ENCODE measurements at regions not wholly inside any gene's neighbourhood (a gene's known extent, or its start where the extent isn't known, plus 50 kb on each side); places are given as distances from the start of the nearest gene placed in this dataset.

DNA sequence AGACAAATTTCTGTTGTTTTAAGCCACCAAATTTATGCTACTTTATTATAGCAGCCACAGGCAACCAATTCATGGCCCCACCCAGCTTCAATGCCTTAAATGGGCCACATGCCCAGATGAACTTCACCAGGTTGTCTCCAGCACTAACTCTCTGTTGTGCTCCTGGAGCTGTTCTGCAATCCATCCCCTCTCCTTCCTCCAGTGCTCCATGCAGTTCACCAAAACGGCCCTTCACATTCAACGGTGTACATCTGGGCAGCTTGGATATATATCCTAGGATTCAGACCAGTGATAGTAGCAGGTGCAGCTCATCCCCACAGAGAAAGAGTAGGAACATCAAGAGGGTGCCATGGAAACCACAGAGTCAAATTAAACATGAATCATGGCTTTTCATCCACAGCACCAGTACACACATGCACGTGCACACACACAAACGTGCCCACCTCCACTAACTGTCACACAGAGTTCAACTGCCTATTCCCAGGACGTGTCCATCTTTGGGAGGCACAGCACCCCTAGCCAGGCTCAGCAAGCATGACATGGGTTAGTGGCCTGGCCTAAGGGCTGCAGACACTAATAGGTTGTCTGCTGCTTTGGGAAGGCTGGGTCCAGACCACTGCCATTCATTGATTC lies 134.5 kb downstream of the MED10 start:
- TF ChIP-seq, protein P1, sequence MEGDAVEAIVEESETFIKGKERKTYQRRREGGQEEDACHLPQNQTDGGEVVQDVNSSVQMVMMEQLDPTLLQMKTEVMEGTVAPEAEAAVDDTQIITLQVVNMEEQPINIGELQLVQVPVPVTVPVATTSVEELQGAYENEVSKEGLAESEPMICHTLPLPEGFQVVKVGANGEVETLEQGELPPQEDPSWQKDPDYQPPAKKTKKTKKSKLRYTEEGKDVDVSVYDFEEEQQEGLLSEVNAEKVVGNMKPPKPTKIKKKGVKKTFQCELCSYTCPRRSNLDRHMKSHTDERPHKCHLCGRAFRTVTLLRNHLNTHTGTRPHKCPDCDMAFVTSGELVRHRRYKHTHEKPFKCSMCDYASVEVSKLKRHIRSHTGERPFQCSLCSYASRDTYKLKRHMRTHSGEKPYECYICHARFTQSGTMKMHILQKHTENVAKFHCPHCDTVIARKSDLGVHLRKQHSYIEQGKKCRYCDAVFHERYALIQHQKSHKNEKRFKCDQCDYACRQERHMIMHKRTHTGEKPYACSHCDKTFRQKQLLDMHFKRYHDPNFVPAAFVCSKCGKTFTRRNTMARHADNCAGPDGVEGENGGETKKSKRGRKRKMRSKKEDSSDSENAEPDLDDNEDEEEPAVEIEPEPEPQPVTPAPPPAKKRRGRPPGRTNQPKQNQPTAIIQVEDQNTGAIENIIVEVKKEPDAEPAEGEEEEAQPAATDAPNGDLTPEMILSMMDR (IDR thresholded peaks at IDR 0.05): no peak
- TF ChIP-seq POLR2A (IDR thresholded peaks at IDR 0.05): no peak

All from Peyer's patch (tissue), 4 donors.